Fibroblast of lung (primary cell): ENCODE measurements at regions not wholly inside any gene's neighbourhood (a gene's known extent, or its start where the extent isn't known, plus 50 kb on each side); places are given as distances from the start of the nearest gene placed in this dataset.

Experiments
- DNase-seq, 2 donors: peaks; one replicate each; pipeline versions ENCODE4 v3.0.0 to v3.0.0-alpha.2; 2010; ENCODE audit warnings: low read depth in 2 of 2
- H2AFZ ChIP-seq: 2 replicates; pipeline ENCODE4 v1.5.1; 2012; ENCODE audit warnings: low read length, control low read depth, inconsistent platforms
- H3K27ac ChIP-seq: 2 replicates; pipeline ENCODE4 v1.5.1; 2011; ENCODE audit warnings: low read length, control low read depth; ENCODE audit not compliant: insufficient read depth
- H3K27me3 ChIP-seq: 2 replicates; pipeline ENCODE4 v1.5.1; 2011; ENCODE audit warnings: mild to moderate bottlenecking, low read length; ENCODE audit not compliant: control insufficient read depth, insufficient read depth
- H3K36me3 ChIP-seq: 2 replicates; pipeline ENCODE4 v1.5.1; 2011; ENCODE audit warnings: low read length; ENCODE audit not compliant: control insufficient read depth, insufficient read depth
- H3K4me1 ChIP-seq: 2 replicates; pipeline ENCODE4 v1.5.1; 2011; ENCODE audit warnings: low read length; ENCODE audit not compliant: control insufficient read depth, insufficient read depth; ENCODE audit errors: extremely low read depth
- H3K4me2 ChIP-seq: 2 replicates; pipeline ENCODE4 v1.5.1; 2011; ENCODE audit warnings: low read length, control low read depth; ENCODE audit not compliant: insufficient read depth; ENCODE audit errors: extremely low read depth
- H3K4me3 ChIP-seq, 4 experiments: fragments of 200-600 bp in 1 of 4; sonication (generic) in 1 of 4; replicated peaks in 1 of 4; 2 replicates each; pipeline ENCODE4 v1.5.1; 2011 to 2016; ENCODE audit warnings: low read length in 4 of 4, low read depth in 3 of 4, mild to moderate bottlenecking in 3 of 4, control low read depth in 2 of 4, inconsistent platforms in 1 of 4, mixed read lengths in 1 of 4; ENCODE audit not compliant: insufficient read depth in 1 of 4; ENCODE audit errors: control extremely low read depth in 1 of 4
- H3K79me2 ChIP-seq: 2 replicates; pipeline ENCODE4 v1.5.1; 2012; ENCODE audit warnings: mild to moderate bottlenecking, low read length, inconsistent platforms; ENCODE audit not compliant: control insufficient read depth, insufficient read depth
- H3K9ac ChIP-seq: 2 replicates; pipeline ENCODE4 v1.5.1; 2011; ENCODE audit warnings: mild to moderate bottlenecking, low read length, control low read depth; ENCODE audit not compliant: insufficient read depth
- H3K9me3 ChIP-seq: 2 replicates; pipeline ENCODE4 v1.5.1; 2012; ENCODE audit warnings: low read depth, low read length; ENCODE audit not compliant: control insufficient read depth, insufficient read depth
- H4K20me1 ChIP-seq: 2 replicates; pipeline ENCODE4 v1.5.1; 2011; ENCODE audit warnings: low read length; ENCODE audit not compliant: control insufficient read depth, insufficient read depth; ENCODE audit errors: extremely low read depth
- EZH2 ChIP-seq: IDR thresholded peaks from 2 replicates; pipeline ENCODE4 v1.5.1; 2012; ENCODE audit warnings: low read length, control low read depth, mild to moderate bottlenecking; ENCODE audit errors: missing control alignments
- TF ChIP-seq, protein P1 (sequence below), 2 donors: IDR thresholded peaks in 1 of 2; conservative IDR thresholded peaks in 1 of 2; 1 replicate in 1 of 2; 2 replicates in 1 of 2; pipeline ENCODE4 v1.5.1; 2011 to 2012; ENCODE audit warnings: low read length in 2 of 2, control low read depth in 1 of 2, inconsistent platforms in 1 of 2, low read depth in 1 of 2, mild to moderate bottlenecking in 1 of 2

- DNase-seq, result no peak
- Histone ChIP-seq H3K36me3 (no peaks in the 10 kb centered on the region), H3K4me1 (no peaks in the 10 kb centered on the region), H3K27me3 (no peaks in the 10 kb centered on the region), H3K79me2 (no peaks in the 10 kb centered on the region), H3K4me2 (no peak overlapping the region), H3K9me3 (no peaks in the 10 kb centered on the region), H4K20me1 (no peaks in the 10 kb centered on the region), H2AFZ (no peak overlapping the region), H3K4me3 (no peak overlapping the region), H3K27ac (no peak overlapping the region), H3K9ac (no peak overlapping the region)
- TF ChIP-seq, protein P1, sequence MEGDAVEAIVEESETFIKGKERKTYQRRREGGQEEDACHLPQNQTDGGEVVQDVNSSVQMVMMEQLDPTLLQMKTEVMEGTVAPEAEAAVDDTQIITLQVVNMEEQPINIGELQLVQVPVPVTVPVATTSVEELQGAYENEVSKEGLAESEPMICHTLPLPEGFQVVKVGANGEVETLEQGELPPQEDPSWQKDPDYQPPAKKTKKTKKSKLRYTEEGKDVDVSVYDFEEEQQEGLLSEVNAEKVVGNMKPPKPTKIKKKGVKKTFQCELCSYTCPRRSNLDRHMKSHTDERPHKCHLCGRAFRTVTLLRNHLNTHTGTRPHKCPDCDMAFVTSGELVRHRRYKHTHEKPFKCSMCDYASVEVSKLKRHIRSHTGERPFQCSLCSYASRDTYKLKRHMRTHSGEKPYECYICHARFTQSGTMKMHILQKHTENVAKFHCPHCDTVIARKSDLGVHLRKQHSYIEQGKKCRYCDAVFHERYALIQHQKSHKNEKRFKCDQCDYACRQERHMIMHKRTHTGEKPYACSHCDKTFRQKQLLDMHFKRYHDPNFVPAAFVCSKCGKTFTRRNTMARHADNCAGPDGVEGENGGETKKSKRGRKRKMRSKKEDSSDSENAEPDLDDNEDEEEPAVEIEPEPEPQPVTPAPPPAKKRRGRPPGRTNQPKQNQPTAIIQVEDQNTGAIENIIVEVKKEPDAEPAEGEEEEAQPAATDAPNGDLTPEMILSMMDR (conservative IDR thresholded peaks at IDR 0.05 in 1 of 2, IDR thresholded peaks at IDR 0.05 in 1 of 2; ENCODE audit: low read depth in 1 of 2, low read length in 2 of 2), result no peak
- TF ChIP-seq EZH2, result no peak
Observed at GRCh38 chr13:62781866-62782265, 1366.2 kb upstream of the PCDH20 start.

DNA sequence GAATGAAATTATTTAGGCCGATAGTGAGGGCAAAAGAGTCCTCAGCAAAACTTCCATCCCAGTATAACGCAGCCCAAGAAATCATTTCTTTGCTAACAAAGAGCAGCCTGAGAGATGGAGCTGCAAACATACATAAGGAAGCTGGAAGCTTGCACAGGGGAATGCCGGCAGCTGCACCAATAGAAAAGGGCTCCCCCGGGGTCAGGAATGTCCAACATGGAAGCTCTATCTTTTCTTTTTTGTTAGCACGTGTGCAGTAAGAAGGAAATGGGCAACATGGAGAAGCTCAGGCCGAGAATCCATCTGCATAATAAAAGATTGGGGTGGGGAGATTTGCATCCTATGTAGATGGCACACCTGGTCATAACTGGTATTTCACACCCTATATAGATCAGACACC is 1363.5 kb upstream of the PCDH20 start:
- H3K36me3 ChIP-seq, result no peaks in the 10 kb centered on the region
- H3K27ac ChIP-seq, result no peak overlapping the region
- H3K9me3 ChIP-seq, result no peaks in the 10 kb centered on the region
- no peak overlapping the region for H3K4me3 ChIP-seq
- DNase-seq, result no peak
- H4K20me1 ChIP-seq, result no peaks in the 10 kb centered on the region
- H3K27me3 ChIP-seq, result no peaks in the 10 kb centered on the region
- TF ChIP-seq EZH2, result no peak
- TF ChIP-seq, protein P1 (conservative IDR thresholded peaks at IDR 0.05 in 1 of 2, IDR thresholded peaks at IDR 0.05 in 1 of 2; ENCODE audit: low read depth in 1 of 2, low read length in 2 of 2), result no peak
- H3K9ac ChIP-seq, result no peak overlapping the region
- H3K4me2 ChIP-seq, result no peak overlapping the region
- H2AFZ ChIP-seq, result no peak overlapping the region
- H3K4me1 ChIP-seq, result no peaks in the 10 kb centered on the region
- no peaks in the 10 kb centered on the region for H3K79me2 ChIP-seq

GRCh38 chr13:62767473-62767872 is 1351.8 kb upstream of the PCDH20 start:
- H3K27ac ChIP-seq, result no peak overlapping the region
- no peaks in the 10 kb centered on the region for H4K20me1 ChIP-seq
- no peaks in the 10 kb centered on the region for H3K9me3 ChIP-seq
- no peak overlapping the region for H2AFZ ChIP-seq
- no peaks in the 10 kb centered on the region for H3K36me3 ChIP-seq
- no peaks in the 10 kb centered on the region for H3K4me1 ChIP-seq
- no peak for DNase-seq
- H3K4me3 ChIP-seq, result no peak overlapping the region
- no peaks in the 10 kb centered on the region for H3K79me2 ChIP-seq
- no peak overlapping the region for H3K9ac ChIP-seq
- TF ChIP-seq, protein P1 (conservative IDR thresholded peaks at IDR 0.05 in 1 of 2, IDR thresholded peaks at IDR 0.05 in 1 of 2; ENCODE audit: low read depth in 1 of 2, low read length in 2 of 2), result no peak
- no peak for TF ChIP-seq EZH2
- no peaks in the 10 kb centered on the region for H3K27me3 ChIP-seq
- H3K4me2 ChIP-seq, result no peak overlapping the region
